Activated T-helper 2 cell treated with anti-CD3 and anti-CD28 coated beads, Interferon-gamma antibody, Interleukin-2, Interleukin-4, amounts not matched to agents 10 μg/mL and 5 μg/mL and 100 μg/mL, durations not matched to agents 14 hours and 24 hours and 36 hours (primary cell): ENCODE measurements at regions not wholly inside any gene's neighbourhood (a gene's known extent, or its start where the extent isn't known, plus 50 kb on each side); places are given as distances from the start of the nearest gene placed in this dataset.
"Not testable (repeated sequence)": the region's sequence is repeated elsewhere in the genome, so short reads cannot be mapped to it uniquely, and the experiment has no call there.

Source experiments
- DNase-seq: peaks from one replicate; pipeline ENCODE4 v3.0.0; 2021; ENCODE audit warnings: low spot score
- H3K27ac Mint-ChIP-seq: one replicate; pipeline ENCODE4 v1.8.0; 2021; ENCODE audit warnings: mixed read lengths
- H3K27me3 Mint-ChIP-seq: one replicate; pipeline ENCODE4 v1.8.0; 2021; ENCODE audit warnings: low read depth, mixed read lengths
- H3K36me3 Mint-ChIP-seq: one replicate; pipeline ENCODE4 v1.8.0; 2021; ENCODE audit warnings: low read depth, mixed read lengths
- H3K4me1 Mint-ChIP-seq: one replicate; pipeline ENCODE4 v1.8.0; 2021; ENCODE audit warnings: low read depth, mixed read lengths
- H3K4me3 Mint-ChIP-seq: one replicate; pipeline ENCODE4 v1.8.0; 2021; ENCODE audit warnings: low read depth, mild to moderate bottlenecking, moderate library complexity, mixed read lengths
- H3K9me3 Mint-ChIP-seq: one replicate; pipeline ENCODE4 v1.8.0; 2021; ENCODE audit warnings: mixed read lengths
- intact Hi-C: fragments of 100-400 bp; cut with micrococcal nuclease; formaldehyde crosslinking; loops from one replicate; pipeline ENCODE4 v1.15.1; 2023

- no peaks in the 10 kb centered on the region for H3K27me3 Mint-ChIP-seq
- intact Hi-C loops, result no loop called here
- no peak overlapping the region for H3K4me3 Mint-ChIP-seq
- no peak overlapping the region for H3K27ac Mint-ChIP-seq
- H3K4me1 Mint-ChIP-seq, result no peaks in the 10 kb centered on the region
- DNase-seq, result no peak
- no peaks in the 10 kb centered on the region for H3K9me3 Mint-ChIP-seq
- H3K36me3 Mint-ChIP-seq, result no peaks in the 10 kb centered on the region
Observed at GRCh38 chr16:47904691-47905090, 251.1 kb downstream of the ABCC12 start.

GRCh38 chr16:47903470-47903869 is 252.3 kb downstream of the ABCC12 start:
- Mint-ChIP-seq H3K36me3 (no peaks in the 10 kb centered on the region), H3K27ac (no peak overlapping the region), H3K27me3 (no peaks in the 10 kb centered on the region), H3K4me3 (no peak overlapping the region), H3K9me3 (no peaks in the 10 kb centered on the region), H3K4me1 (no peaks in the 10 kb centered on the region)
- intact Hi-C loops, result no loop called here
- DNase-seq, result no peak

- H3K9me3 Mint-ChIP-seq, H3K27ac Mint-ChIP-seq, intact Hi-C loops, H3K36me3 Mint-ChIP-seq, H3K4me3 Mint-ChIP-seq, H3K27me3 Mint-ChIP-seq, H3K4me1 Mint-ChIP-seq, DNase-seq: not testable (repeated sequence)
Observed at GRCh38 chr16:47897105-47897504, 258.7 kb downstream of the ABCC12 start.

GRCh38 chr16:47895146-47895545 is 260.6 kb downstream of the ABCC12 start:
- Mint-ChIP-seq H3K27ac (no peak overlapping the region), H3K4me3 (no peak overlapping the region), H3K27me3 (no peaks in the 10 kb centered on the region), H3K36me3 (no peaks in the 10 kb centered on the region), H3K4me1 (no peaks in the 10 kb centered on the region), H3K9me3 (no peaks in the 10 kb centered on the region)
- intact Hi-C loops, result no loop called here
- no peak for DNase-seq

- no peak overlapping the region for H3K27ac Mint-ChIP-seq
- H3K27me3 Mint-ChIP-seq, result no peaks in the 10 kb centered on the region
- H3K4me3 Mint-ChIP-seq, result no peak overlapping the region
- intact Hi-C loops, result no loop called here
- H3K36me3 Mint-ChIP-seq, result no peaks in the 10 kb centered on the region
- H3K4me1 Mint-ChIP-seq, result no peaks in the 10 kb centered on the region
- no peak for DNase-seq
- no peaks in the 10 kb centered on the region for H3K9me3 Mint-ChIP-seq
Observed at GRCh38 chr16:47892999-47893398, 262.8 kb downstream of the ABCC12 start.

- DNase-seq, result no peak
- peaks cover 9% of the 10 kb centered on the region for H3K27me3 Mint-ChIP-seq
- no peaks in the 10 kb centered on the region for H3K4me1 Mint-ChIP-seq
- H3K36me3 Mint-ChIP-seq, result no peaks in the 10 kb centered on the region
- no peak overlapping the region for H3K27ac Mint-ChIP-seq
- no peak overlapping the region for H3K4me3 Mint-ChIP-seq
- H3K9me3 Mint-ChIP-seq, result no peaks in the 10 kb centered on the region
- intact Hi-C loops, result no loop called here
Observed at GRCh38 chr16:47888734-47889133, 267.1 kb downstream of the ABCC12 start.

- Mint-ChIP-seq H3K27ac (no peak overlapping the region), H3K4me1 (no peaks in the 10 kb centered on the region), H3K36me3 (no peaks in the 10 kb centered on the region), H3K9me3 (no peaks in the 10 kb centered on the region), H3K27me3 (peaks cover 12% of the 10 kb centered on the region), H3K4me3 (no peak overlapping the region)
- DNase-seq, result no peak
- intact Hi-C loops, result no loop called here
Observed at GRCh38 chr16:47888142-47888541, 267.7 kb downstream of the ABCC12 start.

- no peak overlapping the region for H3K4me3 Mint-ChIP-seq
- no peaks in the 10 kb centered on the region for H3K36me3 Mint-ChIP-seq
- H3K27ac Mint-ChIP-seq, result no peak overlapping the region
- H3K9me3 Mint-ChIP-seq, result no peaks in the 10 kb centered on the region
- no peak for DNase-seq
- no peaks in the 10 kb centered on the region for H3K4me1 Mint-ChIP-seq
- intact Hi-C loops, result no loop called here
- H3K27me3 Mint-ChIP-seq, result peaks cover 12% of the 10 kb centered on the region
Observed at GRCh38 chr16:47887496-47887895, 268.3 kb downstream of the ABCC12 start.

- intact Hi-C loops, result no loop called here
- no peaks in the 10 kb centered on the region for H3K36me3 Mint-ChIP-seq
- no peak for DNase-seq
- peaks cover 12% of the 10 kb centered on the region for H3K27me3 Mint-ChIP-seq
- H3K9me3 Mint-ChIP-seq, result no peaks in the 10 kb centered on the region
- no peak overlapping the region for H3K27ac Mint-ChIP-seq
- no peak overlapping the region for H3K4me3 Mint-ChIP-seq
- H3K4me1 Mint-ChIP-seq, result no peaks in the 10 kb centered on the region
Observed at GRCh38 chr16:47886631-47887415, 269.0 kb downstream of the ABCC12 start.

- Mint-ChIP-seq H3K27ac (no peak overlapping the region), H3K36me3 (no peaks in the 10 kb centered on the region), H3K27me3 (peaks cover 12% of the 10 kb centered on the region), H3K4me1 (no peaks in the 10 kb centered on the region), H3K9me3 (no peaks in the 10 kb centered on the region), H3K4me3 (no peak overlapping the region)
- intact Hi-C loops, result no loop called here
- no peak for DNase-seq
Observed at GRCh38 chr16:47886139-47886538, 269.7 kb downstream of the ABCC12 start.

- H3K4me1 Mint-ChIP-seq, result no peaks in the 10 kb centered on the region
- intact Hi-C loops, result no loop called here
- no peaks in the 10 kb centered on the region for H3K9me3 Mint-ChIP-seq
- no peak overlapping the region for H3K27ac Mint-ChIP-seq
- no peaks in the 10 kb centered on the region for H3K36me3 Mint-ChIP-seq
- H3K4me3 Mint-ChIP-seq, result no peak overlapping the region
- DNase-seq, result no peak
- peaks cover 12% of the 10 kb centered on the region for H3K27me3 Mint-ChIP-seq
Observed at GRCh38 chr16:47885489-47885888, 270.3 kb downstream of the ABCC12 start.

- intact Hi-C loops, result no loop called here
- H3K4me1 Mint-ChIP-seq, result no peaks in the 10 kb centered on the region
- H3K9me3 Mint-ChIP-seq, result no peaks in the 10 kb centered on the region
- H3K27me3 Mint-ChIP-seq, result peaks cover 12% of the 10 kb centered on the region
- H3K4me3 Mint-ChIP-seq, result no peak overlapping the region
- DNase-seq, result no peak
- H3K27ac Mint-ChIP-seq, result no peak overlapping the region
- H3K36me3 Mint-ChIP-seq, result no peaks in the 10 kb centered on the region
Observed at GRCh38 chr16:47884116-47884725, 271.6 kb downstream of the ABCC12 start.

GRCh38 chr16:47881574-47881973 is 274.2 kb downstream of the ABCC12 start:
- no peak for DNase-seq
- Mint-ChIP-seq H3K27ac (no peak overlapping the region), H3K27me3 (peaks cover 9% of the 10 kb centered on the region), H3K9me3 (no peaks in the 10 kb centered on the region), H3K4me1 (no peaks in the 10 kb centered on the region), H3K4me3 (no peak overlapping the region), H3K36me3 (no peaks in the 10 kb centered on the region)
- intact Hi-C loops, result no loop called here
